Neural cell (in vitro differentiated cells): ENCODE measurements at regions not wholly inside any gene's neighbourhood (a gene's known extent, or its start where the extent isn't known, plus 50 kb on each side); places are given as distances from the start of the nearest gene placed in this dataset.

ENCODE experiments used
- H2AFZ ChIP-seq: fragments of 200-600, 300-800 bp; sonication (generic), shearing (Covaris generic); 2 replicates; pipeline ENCODE4 v1.6.0; 2014; ENCODE audit warnings: low read depth, mild to moderate bottlenecking, antibody characterized with exemption, low read length, moderate library complexity
- H3F3A ChIP-seq: fragments of 200-600 bp; shearing (Covaris generic); 2 replicates; pipeline ENCODE4 v1.6.1; 2016; ENCODE audit warnings: mild to moderate bottlenecking, moderate library complexity, mixed read lengths, antibody characterized with exemption, low read length; ENCODE audit not compliant: insufficient read depth, poor library complexity, severe bottlenecking
- H3K27ac ChIP-seq: fragments of 200-600, 300-800 bp; sonication (generic), shearing (Covaris generic); 2 replicates; pipeline ENCODE4 v1.5.1; 2014; ENCODE audit warnings: mild to moderate bottlenecking, low read length, moderate library complexity
- H3K27me3 ChIP-seq: fragments of 300-800, 200-600 bp; sonication (generic), shearing (Covaris generic); 2 replicates; pipeline ENCODE4 v1.6.0; 2014; ENCODE audit warnings: mild to moderate bottlenecking, low read depth, low read length, moderate library complexity; ENCODE audit not compliant: insufficient read depth
- H3K36me3 ChIP-seq: fragments of 300-800, 200-600 bp; sonication (generic), shearing (Covaris generic); 2 replicates; pipeline ENCODE4 v1.5.1; 2014; ENCODE audit warnings: mild to moderate bottlenecking, antibody characterized with exemption, low read length, moderate library complexity; ENCODE audit not compliant: insufficient read depth
- H3K4me2 ChIP-seq: fragments of 300-800, 200-600 bp; sonication (generic), shearing (Covaris generic); 2 replicates; pipeline ENCODE4 v1.6.0; 2014; ENCODE audit warnings: mild to moderate bottlenecking, low read length
- H3K4me3 ChIP-seq: fragments of 300-800, 200-600 bp; sonication (generic), shearing (Covaris generic); 2 replicates; pipeline ENCODE4 v1.5.1; 2014; ENCODE audit warnings: mild to moderate bottlenecking, low read length, moderate library complexity
- H3K79me2 ChIP-seq: fragments of 200-600 bp; shearing (Covaris generic); replicated peaks from 2 replicates; pipeline ENCODE4 v1.6.0; 2014; ENCODE audit warnings: mild to moderate bottlenecking, low read length, moderate library complexity; ENCODE audit not compliant: insufficient read depth
- H3K9ac ChIP-seq: fragments of 300-800, 200-600 bp; sonication (generic), shearing (Covaris generic); 2 replicates; pipeline ENCODE4 v1.6.1; 2016; ENCODE audit warnings: mild to moderate bottlenecking, low read length, mixed read lengths
- H3K9me2 ChIP-seq: fragments of 200-600 bp; shearing (Covaris generic); 2 replicates; pipeline ENCODE4 v1.6.1; 2016; ENCODE audit warnings: mild to moderate bottlenecking, low read length, mixed read lengths; ENCODE audit not compliant: insufficient read depth
- H3K9me3 ChIP-seq: fragments of 200-600, 300-800 bp; sonication (generic), shearing (Covaris generic); 2 replicates; pipeline ENCODE4 v1.6.1; 2016; ENCODE audit warnings: mild to moderate bottlenecking, mixed run types, low read length, moderate library complexity, mixed read lengths
- H4K20me1 ChIP-seq: fragments of 200-600 bp; shearing (Covaris generic); 2 replicates; pipeline ENCODE4 v1.6.1; 2016; ENCODE audit warnings: mild to moderate bottlenecking, mixed run types; ENCODE audit not compliant: insufficient read depth
- EP300 ChIP-seq: fragments of 450-650 bp; conservative IDR thresholded peaks from 2 replicates; pipeline ENCODE4 v1.6.1; 2014; ENCODE audit warnings: antibody characterized with exemption, mild to moderate bottlenecking, moderate library complexity; ENCODE audit not compliant: poor library complexity, severe bottlenecking
- EZH2 ChIP-seq: fragments of 200-600, 300-800 bp; shearing (Covaris generic), sonication (generic); IDR thresholded peaks from 2 replicates; pipeline ENCODE4 v1.6.1; 2014; ENCODE audit warnings: antibody characterized with exemption, low read length, borderline replicate concordance, mild to moderate bottlenecking; ENCODE audit not compliant: insufficient read depth, poor library complexity, severe bottlenecking
- MXI1 ChIP-seq: fragments of 450-650 bp; conservative IDR thresholded peaks from 2 replicates; pipeline ENCODE4 v1.6.1; 2014; ENCODE audit warnings: antibody characterized with exemption, mild to moderate bottlenecking; ENCODE audit not compliant: poor library complexity, severe bottlenecking
- POLR2AphosphoS5 ChIP-seq: IDR thresholded peaks from 2 replicates; pipeline ENCODE4 v1.6.1; 2012
- RAD21 ChIP-seq: fragments of 450-650 bp; conservative IDR thresholded peaks from 2 replicates; pipeline ENCODE4 v1.6.1; 2014; ENCODE audit warnings: antibody characterized with exemption, mild to moderate bottlenecking, moderate library complexity
- REST ChIP-seq: IDR thresholded peaks from 2 replicates; pipeline ENCODE4 v1.6.1; 2012; ENCODE audit warnings: borderline replicate concordance
- SMC3 ChIP-seq: fragments of 450-650 bp; conservative IDR thresholded peaks from 2 replicates; pipeline ENCODE4 v1.6.1; 2014; ENCODE audit warnings: antibody characterized with exemption, mild to moderate bottlenecking, moderate library complexity; ENCODE audit not compliant: poor library complexity
- TAF1 ChIP-seq: IDR thresholded peaks from 2 replicates; pipeline ENCODE4 v1.6.1; 2012; ENCODE audit warnings: low read depth
- TF ChIP-seq, protein P1 (sequence below): fragments of 450-650 bp; IDR thresholded peaks from 2 replicates; pipeline ENCODE4 v1.5.1; 2014; ENCODE audit warnings: antibody characterized with exemption, mild to moderate bottlenecking, moderate library complexity; ENCODE audit not compliant: poor library complexity, severe bottlenecking

DNA sequence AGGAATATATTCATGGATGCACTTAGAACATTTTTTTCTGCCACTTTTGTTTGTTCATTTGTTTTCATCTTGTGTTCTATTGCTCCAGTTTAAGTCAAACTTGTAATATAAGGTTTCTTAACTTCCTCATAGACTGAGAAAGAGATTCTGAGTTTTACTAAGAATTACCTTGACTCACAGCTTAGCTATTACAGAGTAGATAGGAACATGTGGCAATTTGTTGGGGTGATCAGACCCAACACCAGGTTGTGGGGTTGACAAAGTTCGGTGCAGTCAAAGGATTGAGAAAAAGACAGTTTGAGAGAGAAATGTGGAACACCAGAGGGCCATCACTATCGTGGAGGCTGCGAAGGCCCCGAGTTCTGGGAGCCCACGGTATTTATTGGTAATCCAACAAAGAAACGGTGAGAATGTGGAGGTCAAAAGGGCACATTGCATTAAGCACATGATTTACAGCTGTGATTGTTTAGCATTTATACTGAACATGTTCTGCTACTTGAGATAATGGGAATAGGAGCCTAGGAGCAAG lies 2526.0 kb downstream of the PCDH9 start:
- no peak overlapping the region for H3K9ac ChIP-seq
- H3K9me2 ChIP-seq = no peaks in the 10 kb centered on the region
- H3K4me3 ChIP-seq = no peak overlapping the region
- TF ChIP-seq RAD21 (no peak), POLR2AphosphoS5 (no peak), SMC3 (no peak), MXI1 (no peak), REST (no peak), EP300 (no peak), TAF1 (no peak), EZH2 (no peak)
- TF ChIP-seq, protein P1, sequence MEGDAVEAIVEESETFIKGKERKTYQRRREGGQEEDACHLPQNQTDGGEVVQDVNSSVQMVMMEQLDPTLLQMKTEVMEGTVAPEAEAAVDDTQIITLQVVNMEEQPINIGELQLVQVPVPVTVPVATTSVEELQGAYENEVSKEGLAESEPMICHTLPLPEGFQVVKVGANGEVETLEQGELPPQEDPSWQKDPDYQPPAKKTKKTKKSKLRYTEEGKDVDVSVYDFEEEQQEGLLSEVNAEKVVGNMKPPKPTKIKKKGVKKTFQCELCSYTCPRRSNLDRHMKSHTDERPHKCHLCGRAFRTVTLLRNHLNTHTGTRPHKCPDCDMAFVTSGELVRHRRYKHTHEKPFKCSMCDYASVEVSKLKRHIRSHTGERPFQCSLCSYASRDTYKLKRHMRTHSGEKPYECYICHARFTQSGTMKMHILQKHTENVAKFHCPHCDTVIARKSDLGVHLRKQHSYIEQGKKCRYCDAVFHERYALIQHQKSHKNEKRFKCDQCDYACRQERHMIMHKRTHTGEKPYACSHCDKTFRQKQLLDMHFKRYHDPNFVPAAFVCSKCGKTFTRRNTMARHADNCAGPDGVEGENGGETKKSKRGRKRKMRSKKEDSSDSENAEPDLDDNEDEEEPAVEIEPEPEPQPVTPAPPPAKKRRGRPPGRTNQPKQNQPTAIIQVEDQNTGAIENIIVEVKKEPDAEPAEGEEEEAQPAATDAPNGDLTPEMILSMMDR = no peak
- H3F3A ChIP-seq = no peaks in the 10 kb centered on the region
- no peaks in the 10 kb centered on the region for H3K36me3 ChIP-seq
- H3K4me2 ChIP-seq = no peak overlapping the region
- no peaks in the 10 kb centered on the region for H4K20me1 ChIP-seq
- H3K27ac ChIP-seq = no peak overlapping the region
- no peaks in the 10 kb centered on the region for H3K27me3 ChIP-seq
- no peak overlapping the region for H2AFZ ChIP-seq
- H3K79me2 ChIP-seq = no peaks in the 10 kb centered on the region
- no peaks in the 10 kb centered on the region for H3K9me3 ChIP-seq

GRCh38 chr13:64697226-64697625 lies 2532.9 kb downstream of the PCDH9 start:
- no peaks in the 10 kb centered on the region for H3K36me3 ChIP-seq
- no peaks in the 10 kb centered on the region for H4K20me1 ChIP-seq
- no peaks in the 10 kb centered on the region for H3K27me3 ChIP-seq
- no peak overlapping the region for H3K9ac ChIP-seq
- no peak overlapping the region for H3K27ac ChIP-seq
- H3F3A ChIP-seq = no peaks in the 10 kb centered on the region
- no peak overlapping the region for H3K4me2 ChIP-seq
- H3K9me3 ChIP-seq = no peaks in the 10 kb centered on the region
- TF ChIP-seq EP300 (no peak), MXI1 (no peak), EZH2 (no peak), RAD21 (no peak)
- TF ChIP-seq, protein P1 = no peak
- no peak overlapping the region for H2AFZ ChIP-seq
- H3K79me2 ChIP-seq = no peaks in the 10 kb centered on the region
- H3K9me2 ChIP-seq = no peaks in the 10 kb centered on the region
- H3K4me3 ChIP-seq = no peak overlapping the region
